A673 (cell line): ENCODE measurements at regions not wholly inside any gene's neighbourhood (a gene's known extent, or its start where the extent isn't known, plus 50 kb on each side); places are given as distances from the start of the nearest gene placed in this dataset.

ENCODE experiments used
- BruUV-seq: library from RNA; stranded (reverse); fragments of 400-500 nt; replicated peaks from 2 replicates; lab custom pipeline; 2021; lab: Mats Ljungman, UMichigan
- CTCF ChIA-PET: fragments of 300-600 bp; sonication (Branson Sonifier 250); formaldehyde crosslinking; loops from one replicate; lab custom pipeline; 2022; ENCODE audit warnings: antibody characterized with exemption; lab: Charles Lee
- POLR2A ChIA-PET: fragments of 300-600 bp; sonication (Branson Sonifier 250); formaldehyde crosslinking; loops from one replicate; lab custom pipeline; 2022; ENCODE audit warnings: antibody characterized with exemption; ENCODE audit not compliant: low non-redundant PET; lab: Charles Lee
- DNase-seq: peaks from one replicate; pipeline ENCODE4 v3.0.0-alpha.2; 2015; ENCODE audit warnings: low spot score
- H3K27ac ChIP-seq: fragments of 200-600 bp; sonication (generic); 2 replicates; pipeline ENCODE4 v1.5.1; 2016; ENCODE audit warnings: mixed run types, low read depth, mild to moderate bottlenecking, mixed read lengths, antibody characterized with exemption, low read length; ENCODE audit not compliant: poor library complexity, severe bottlenecking
- H3K27me3 ChIP-seq: fragments of 200-600 bp; sonication (generic); replicated peaks from 2 replicates; pipeline ENCODE4 v1.6.1; 2017; ENCODE audit warnings: mixed run types, low read depth, mild to moderate bottlenecking, mixed read lengths, antibody characterized with exemption, low read length; ENCODE audit not compliant: insufficient read depth, poor library complexity
- H3K36me3 ChIP-seq: fragments of 200-600 bp; sonication (generic); 2 replicates; pipeline ENCODE4 v1.6.1; 2016; ENCODE audit warnings: mixed run types, mild to moderate bottlenecking, mixed read lengths, antibody characterized with exemption, low read length; ENCODE audit not compliant: insufficient read depth, poor library complexity, severe bottlenecking
- H3K4me1 ChIP-seq: fragments of 200-600 bp; sonication (generic); 2 replicates; pipeline ENCODE4 v1.6.1; 2017; ENCODE audit warnings: mixed run types, mild to moderate bottlenecking, mixed read lengths, antibody characterized with exemption, low read length; ENCODE audit not compliant: insufficient read depth, poor library complexity, severe bottlenecking
- H3K4me3 ChIP-seq: fragments of 200-600 bp; sonication (generic); 2 replicates; pipeline ENCODE4 v1.5.1; 2016; ENCODE audit warnings: low read depth, mixed run types, mild to moderate bottlenecking, mixed read lengths, low read length; ENCODE audit not compliant: poor library complexity, severe bottlenecking
- H3K9me3 ChIP-seq: fragments of 200-600 bp; sonication (generic); 2 replicates; pipeline ENCODE4 v1.6.1; 2016; ENCODE audit warnings: mixed run types, low read depth, mild to moderate bottlenecking, mixed read lengths, antibody characterized with exemption, low read length; ENCODE audit not compliant: poor library complexity, severe bottlenecking
- CTCF ChIP-seq: fragments of 300-800, 200-600 bp; sonication (generic); conservative IDR thresholded peaks from 2 replicates; pipeline ENCODE4 v1.5.1; 2017; ENCODE audit warnings: low read depth, mild to moderate bottlenecking, antibody characterized with exemption, low read length, moderate library complexity, mixed read lengths
- EZH2 ChIP-seq: fragments of 200-600 bp; sonication (generic); IDR thresholded peaks from 2 replicates; pipeline ENCODE4 v1.6.1; 2017; ENCODE audit warnings: borderline replicate concordance, low read depth, mild to moderate bottlenecking, mixed read lengths, antibody characterized with exemption, low read length; ENCODE audit not compliant: poor library complexity, severe bottlenecking
- intact Hi-C: fragments of 100-400 bp; cut with micrococcal nuclease; formaldehyde crosslinking; loops from one replicate; pipeline ENCODE4 v1.10.0; 2022; ENCODE audit not compliant: unreplicated experiment

DNA sequence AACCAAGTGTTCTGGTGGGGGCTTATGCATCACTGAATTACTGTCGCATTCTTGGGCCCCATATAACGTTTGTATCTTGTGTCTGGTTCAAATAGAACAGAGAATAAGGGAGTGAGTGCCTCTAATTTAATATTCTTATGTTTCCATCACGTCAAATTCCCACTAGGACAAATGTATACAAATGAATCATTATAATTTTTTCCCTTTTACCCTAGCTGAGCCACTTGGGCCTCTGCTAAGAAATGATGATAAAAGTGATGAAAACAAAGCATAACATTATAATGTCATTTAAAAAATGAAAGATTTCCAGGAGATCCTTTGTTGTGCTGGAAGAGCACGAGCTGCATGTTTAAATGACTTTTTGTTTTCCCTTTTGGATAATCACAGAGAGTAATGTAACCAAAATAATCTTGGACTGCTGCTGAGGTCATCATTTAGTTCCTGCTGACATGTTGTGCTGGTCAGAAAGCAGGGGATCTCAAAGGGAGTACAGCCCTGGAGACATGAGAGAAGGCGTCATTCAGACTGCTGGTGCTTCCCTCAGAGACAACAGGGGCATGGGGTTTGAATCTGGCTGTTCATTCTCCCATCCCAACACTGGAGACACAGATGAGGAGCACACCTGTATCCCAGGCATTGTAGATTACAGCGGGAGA lies 105.1 kb upstream of the SCOC start:
- BruUV-seq = no TSS peak

GRCh38 chr4:140267576-140267975 lies 105.9 kb upstream of the SCOC start:
- POLR2A ChIA-PET = no interaction called here
- TF ChIP-seq EZH2 (no peak), CTCF (no peak)
- Histone ChIP-seq H3K4me3 (no peak overlapping the region), H3K27ac (no peak overlapping the region), H3K9me3 (no peaks in the 10 kb centered on the region), H3K27me3 (no peaks in the 10 kb centered on the region), H3K36me3 (no peaks in the 10 kb centered on the region), H3K4me1 (no peaks in the 10 kb centered on the region)
- intact Hi-C loops = no loop called here
- BruUV-seq = no TSS peak
- CTCF ChIA-PET = no interaction called here
- no peak for DNase-seq

More for the DNA sequence above, 105.1 kb upstream of the SCOC start:
- H3K4me1 ChIP-seq = no peaks in the 10 kb centered on the region
- no peaks in the 10 kb centered on the region for H3K36me3 ChIP-seq
- H3K9me3 ChIP-seq = no peaks in the 10 kb centered on the region
- no peak overlapping the region for H3K27ac ChIP-seq
- ChIA-PET POLR2A (no interaction called here), CTCF (interaction anchor here (0.5 kb wide), 1 partner anchor 608 kb away, joined by 4 read pairs; no protein-coding TSS in a partner anchor)
- TF ChIP-seq EZH2 = no peak
- H3K27me3 ChIP-seq = no peaks in the 10 kb centered on the region
- DNase-seq = no peak
- intact Hi-C loops = no loop called here
- H3K4me3 ChIP-seq = no peak overlapping the region

DNA sequence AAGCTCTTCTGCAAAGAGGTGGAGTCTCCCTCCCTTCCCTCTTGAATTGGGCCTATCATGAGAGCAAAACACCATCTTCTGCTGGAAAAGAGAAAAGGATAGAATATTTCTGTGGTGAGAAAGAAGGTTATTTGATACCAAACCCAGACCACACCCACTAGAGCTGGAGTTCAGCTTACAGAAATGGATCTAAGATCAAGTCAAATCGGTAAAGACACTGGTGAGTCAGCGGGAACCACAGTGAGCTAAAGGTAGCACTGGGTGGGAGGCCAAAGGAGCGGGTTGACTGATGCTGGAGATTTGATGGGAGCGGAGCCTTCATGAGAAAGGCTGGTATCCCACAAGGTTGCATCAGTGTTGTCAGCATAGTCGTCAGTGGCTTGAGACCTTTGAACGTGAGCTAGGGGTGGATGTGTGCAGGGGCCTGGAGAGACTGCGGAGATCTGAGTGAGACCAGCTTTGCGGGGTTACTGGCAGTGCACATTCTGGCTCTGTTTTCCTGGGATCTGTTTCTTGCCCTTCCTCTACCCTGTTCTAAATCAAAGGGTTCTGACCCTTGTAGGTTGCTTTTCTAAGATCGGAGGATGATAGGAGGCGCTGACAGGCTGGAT lies 106.4 kb upstream of the SCOC start:
- CTCF ChIA-PET = no interaction called here
- no peak for DNase-seq
- H3K9me3 ChIP-seq = no peaks in the 10 kb centered on the region
- no peaks in the 10 kb centered on the region for H3K4me1 ChIP-seq
- intact Hi-C loops = no loop called here
- H3K27ac ChIP-seq = no peak overlapping the region
- no peak for TF ChIP-seq EZH2
- no peak for TF ChIP-seq CTCF
- H3K36me3 ChIP-seq = no peaks in the 10 kb centered on the region
- POLR2A ChIA-PET = no interaction called here
- H3K4me3 ChIP-seq = no peak overlapping the region
- H3K27me3 ChIP-seq = no peaks in the 10 kb centered on the region
- BruUV-seq = no TSS peak
